ENCODE measurements at regions not wholly inside any gene's neighbourhood (a gene's known extent, or its start where the extent isn't known, plus 50 kb on each side); places are given as distances from the start of the nearest gene placed in this dataset.

- no peak overlapping the region for H3K23ac ChIP-seq (ENCODE audit: low read depth, low read length)
- dilution Hi-C loops (cut with HindIII; ENCODE audit: low sequenced_read_pairs, unreplicated experiment) (no loop called here), intact Hi-C loops (cut with micrococcal nuclease) (no loop called here), in situ Hi-C loops (cut with MboI; ENCODE audit: low sequenced_read_pairs) (no loop called here)
- H4K5ac ChIP-seq (ENCODE audit: low read depth, low read length), result no peak overlapping the region
- H2BK15ac ChIP-seq (ENCODE audit: low read depth, low read length), result no peak overlapping the region
- no peaks in the 10 kb centered on the region for H3K4me1 ChIP-seq (ENCODE audit: control insufficient read depth, insufficient read depth, low read length)
- ChIA-PET POLR2A (ENCODE audit: unreplicated experiment) (no interaction called here), CTCF (no interaction called here)
- no peak overlapping the region for H2BK5ac ChIP-seq (ENCODE audit: low read depth, low read length, poor library complexity, severe bottlenecking)
- no peaks in the 10 kb centered on the region for H3K9me1 ChIP-seq (ENCODE audit: insufficient read depth, low read length)
- no peak overlapping the region for H3K4me2 ChIP-seq (ENCODE audit: low read depth, low read length)
- ATAC-seq (ENCODE audit: low read depth) (no peak), DNase-seq (no peak)
- no peak overlapping the region for H4K8ac ChIP-seq (ENCODE audit: low read depth in 2 of 2, low read length in 2 of 2)
- BruUV-seq (replicated peaks), result no TSS peak
- no peak for TF ChIP-seq POLR2A (IDR thresholded peaks at IDR 0.05; ENCODE audit: low read depth, low read length)
- no peak overlapping the region for H2AFZ ChIP-seq (replicated peaks; ENCODE audit: low read length, poor library complexity)
- no peaks in the 10 kb centered on the region for H3K27me3 ChIP-seq (ENCODE audit: control insufficient read depth, insufficient read depth, low read length)
- H3K18ac ChIP-seq (ENCODE audit: low read depth, low read length), result no peak overlapping the region
- H3K4me3 ChIP-seq (ENCODE audit: insufficient read depth, low read depth, low read length), result no peak overlapping the region
- no peaks in the 10 kb centered on the region for H3K79me1 ChIP-seq (ENCODE audit: low read depth in 1 of 2, low read length in 2 of 2)
- no peak overlapping the region for H2BK20ac ChIP-seq (ENCODE audit: low read depth, low read length)
- no peak overlapping the region for H2AK9ac ChIP-seq (replicated peaks; ENCODE audit: low read depth, low read length, poor library complexity)
- H3K56ac ChIP-seq (ENCODE audit: extremely low read depth, insufficient read depth, low read length), result no peak overlapping the region
- no peaks in the 10 kb centered on the region for H4K20me1 ChIP-seq (ENCODE audit: insufficient read depth, low read length)
- no peak overlapping the region for H3K4ac ChIP-seq (ENCODE audit: low read depth, low read length)
- H3K14ac ChIP-seq (replicated peaks; ENCODE audit: low read depth, low read length), result no peak overlapping the region
- H3K27ac ChIP-seq (ENCODE audit: insufficient read depth, low read length), result no peak overlapping the region
- H4K91ac ChIP-seq (ENCODE audit: insufficient read depth, low read depth, low read length), result no peak overlapping the region
- no peak overlapping the region for H3K9ac ChIP-seq (ENCODE audit: low read depth, low read length)
- H3K36me3 ChIP-seq (ENCODE audit: control insufficient read depth, insufficient read depth, low read length), result no peaks in the 10 kb centered on the region
- no peak overlapping the region for H2BK120ac ChIP-seq (ENCODE audit: low read depth, low read length)
- H3K9me3 ChIP-seq (ENCODE audit: control insufficient read depth, insufficient read depth, low read length), result no peaks in the 10 kb centered on the region
- 20% methylated on average over 1 of the region's 2 CpGs; no CpG with 5 or more reads in 1 of the 2 experiments for WGBS, 2 experiments (ENCODE audit: extremely low coverage in 2 of 2, insufficient read length in 1 of 2)
- no peak overlapping the region for H2AK5ac ChIP-seq (ENCODE audit: low read depth, low read length)
Measured at GRCh38 chr7:10910447-10910846, 63.2 kb upstream of the PHF14 start.

All from IMR-90 (cell line).